ENCODE measurements at regions not wholly inside any gene's neighbourhood (a gene's known extent, or its start where the extent isn't known, plus 50 kb on each side); places are given as distances from the start of the nearest gene placed in this dataset.

- no peak for DNase-seq
Observed at GRCh38 chr7:17054206-17054605, 172.4 kb upstream of the AGR3 start.

- DNase-seq = no peak
Observed at GRCh38 chr7:17054836-17055235, 173.1 kb upstream of the AGR3 start.

- DNase-seq = no peak
Observed at GRCh38 chr7:17055596-17055995, 173.8 kb upstream of the AGR3 start.

- no peak for DNase-seq
Observed at GRCh38 chr7:17056491-17057142, 174.8 kb upstream of the AGR3 start.

GRCh38 chr7:17057143-17057509 is 175.3 kb upstream of the AGR3 start:
- DNase-seq = no peak

- DNase-seq = no peak
Observed at GRCh38 chr7:17058568-17058967, 176.8 kb upstream of the AGR3 start.

GRCh38 chr7:17060051-17060450 is 178.3 kb upstream of the AGR3 start:
- no peak for DNase-seq

- no peak for DNase-seq
Observed at GRCh38 chr7:17061443-17061842, 179.7 kb upstream of the AGR3 start.

- no peak for DNase-seq
Observed at GRCh38 chr7:17062151-17063044, 180.6 kb upstream of the AGR3 start.

GRCh38 chr7:17063045-17063383 is 181.2 kb upstream of the AGR3 start:
- DNase-seq = no peak

- DNase-seq = no peak
Observed at GRCh38 chr7:17067691-17068090, 185.9 kb upstream of the AGR3 start.

- no peak for DNase-seq
Observed at GRCh38 chr7:17069146-17069545, 187.4 kb upstream of the AGR3 start.

- DNase-seq = no peak
Observed at GRCh38 chr7:17070231-17070708, 188.5 kb upstream of the AGR3 start.

- DNase-seq = no peak
Observed at GRCh38 chr7:17071866-17072265, 190.1 kb upstream of the AGR3 start.

- no peak for DNase-seq
Observed at GRCh38 chr7:17075601-17076255, 193.9 kb upstream of the AGR3 start.

- DNase-seq = no peak
Observed at GRCh38 chr7:17078298-17078697, 196.5 kb upstream of the AGR3 start.

- DNase-seq = no peak
Observed at GRCh38 chr7:17083392-17084165, 201.8 kb upstream of the AGR3 start.

- no peak for DNase-seq
Observed at GRCh38 chr7:17084166-17084475, 202.3 kb upstream of the AGR3 start.

GRCh38 chr7:17085186-17085585 is 203.4 kb upstream of the AGR3 start:
- no peak for DNase-seq

- no peak for DNase-seq
Observed at GRCh38 chr7:17086403-17086802, 204.6 kb upstream of the AGR3 start.

- DNase-seq = no peak
Observed at GRCh38 chr7:17090751-17091150, 207.7 kb upstream of the AHR start.

GRCh38 chr7:17093461-17093860 is 205.0 kb upstream of the AHR start:
- DNase-seq = no peak

GRCh38 chr7:17094963-17095574 is 203.4 kb upstream of the AHR start:
- DNase-seq = no peak

Measured in NCI-H526 treated with DMSO at 0.1 percent for 48 hours (cell line).